Right atrium auricular region (tissue), 2 donors: ENCODE measurements at regions not wholly inside any gene's neighbourhood (a gene's known extent, or its start where the extent isn't known, plus 50 kb on each side); places are given as distances from the start of the nearest gene placed in this dataset.

Source experiments
- DNase-seq: peaks from one replicate; pipeline ENCODE4 v3.0.0-alpha.2; 2019; ENCODE audit warnings: low spot score
- H3K27ac ChIP-seq, 2 donors: fragments of 200-600 bp; sonication (generic); 1 replicate in 1 of 2; 2 replicates in 1 of 2; pipeline ENCODE4 v1.5.1; 2016 to 2019
- H3K27me3 ChIP-seq, 2 donors: fragments of 200-600 bp; sonication (generic); one replicate each; pipeline versions ENCODE4 v1.5.1 to v1.6.0; 2017 to 2019
- H3K36me3 ChIP-seq: fragments of 200-600 bp; sonication (generic); one replicate; pipeline ENCODE4 v1.5.1; 2016
- H3K4me1 ChIP-seq, 2 donors: fragments of 200-600 bp; sonication (generic); one replicate each; pipeline versions ENCODE4 v1.5.1 to v1.6.0; 2017 to 2019
- H3K4me3 ChIP-seq, 2 donors: fragments of 200-600 bp; sonication (generic); 1 replicate in 1 of 2; 2 replicates in 1 of 2; pipeline ENCODE4 v1.5.1; 2017 to 2019; ENCODE audit warnings: mild to moderate bottlenecking in 1 of 2, moderate library complexity in 1 of 2
- H3K9me3 ChIP-seq, 2 donors: fragments of 200-600 bp; sonication (generic); one replicate each; pipeline ENCODE4 v1.5.1; 2019
- CTCF ChIP-seq, 2 donors: fragments of 200-600 bp; sonication (generic); IDR thresholded peaks; one replicate each; pipeline ENCODE4 v1.5.1; 2019; ENCODE audit warnings: antibody characterized with exemption in 2 of 2

- Histone ChIP-seq H3K4me3 (no peak overlapping the region), H3K36me3 (no peaks in the 10 kb centered on the region), H3K4me1 (no peaks in the 10 kb centered on the region), H3K27ac (no peak overlapping the region), H3K27me3 (no peaks in the 10 kb centered on the region), H3K9me3 (peaks cover 0 to 14% of the 10 kb centered on the region in 2 donors)
- TF ChIP-seq CTCF (IDR thresholded peaks at IDR 0.05), result no peak
- no peak for DNase-seq
Measured at GRCh38 chr20:22931653-22932608, 103.2 kb upstream of the SSTR4 start.

GRCh38 chr20:22939181-22939580 is 95.9 kb upstream of the SSTR4 start:
- Histone ChIP-seq H3K4me1 (no peaks in the 10 kb centered on the region), H3K27me3 (no peaks in the 10 kb centered on the region), H3K36me3 (no peaks in the 10 kb centered on the region), H3K27ac (no peak overlapping the region), H3K9me3 (peaks cover 0 to 14% of the 10 kb centered on the region in 2 donors), H3K4me3 (no peak overlapping the region)
- DNase-seq, result no peak
- TF ChIP-seq CTCF (IDR thresholded peaks at IDR 0.05), result no peak

GRCh38 chr20:22940350-22940749 is 94.8 kb upstream of the SSTR4 start:
- Histone ChIP-seq H3K27ac (no peak overlapping the region), H3K4me1 (no peaks in the 10 kb centered on the region), H3K4me3 (no peak overlapping the region), H3K27me3 (no peaks in the 10 kb centered on the region), H3K36me3 (no peaks in the 10 kb centered on the region), H3K9me3 (peaks cover 0 to 14% of the 10 kb centered on the region in 2 donors)
- TF ChIP-seq CTCF (IDR thresholded peaks at IDR 0.05), result no peak
- DNase-seq, result no peak

- TF ChIP-seq CTCF (IDR thresholded peaks at IDR 0.05), result no peak
- no peak overlapping the region for H3K4me3 ChIP-seq
- DNase-seq, result no peak
- no peaks in the 10 kb centered on the region for H3K4me1 ChIP-seq
- no peak overlapping the region for H3K27ac ChIP-seq
- H3K9me3 ChIP-seq, result peaks cover 0 to 4% of the 10 kb centered on the region in 2 donors
- H3K36me3 ChIP-seq, result no peaks in the 10 kb centered on the region
- H3K27me3 ChIP-seq, result no peaks in the 10 kb centered on the region
Measured at GRCh38 chr20:22941550-22941949, 93.6 kb upstream of the SSTR4 start.

GRCh38 chr20:22942742-22943141 is 92.4 kb upstream of the SSTR4 start:
- Histone ChIP-seq H3K36me3 (no peaks in the 10 kb centered on the region), H3K9me3 (no peaks in the 10 kb centered on the region), H3K4me1 (no peaks in the 10 kb centered on the region), H3K27ac (no peak overlapping the region), H3K27me3 (no peaks in the 10 kb centered on the region), H3K4me3 (no peak overlapping the region)
- DNase-seq, result no peak
- no peak for TF ChIP-seq CTCF (IDR thresholded peaks at IDR 0.05)
